HG02642 (cell line): ENCODE measurements at regions not wholly inside any gene's neighbourhood (a gene's known extent, or its start where the extent isn't known, plus 50 kb on each side); places are given as distances from the start of the nearest gene placed in this dataset.
A peak's percentile ranks its signal among the peaks of the same experiment; 100 is the strongest.
"Not testable (repeated sequence)": the region's sequence is repeated elsewhere in the genome, so short reads cannot be mapped to it uniquely, and the experiment has no call there.

ENCODE experiments used
- ATAC-seq: cut with Tn5 transposase; IDR thresholded peaks from one replicate; pipeline ENCODE4 v1.9.1; 2021; ENCODE audit warnings: mild to moderate bottlenecking; ENCODE audit not compliant: unreplicated experiment, poor library complexity

DNA sequence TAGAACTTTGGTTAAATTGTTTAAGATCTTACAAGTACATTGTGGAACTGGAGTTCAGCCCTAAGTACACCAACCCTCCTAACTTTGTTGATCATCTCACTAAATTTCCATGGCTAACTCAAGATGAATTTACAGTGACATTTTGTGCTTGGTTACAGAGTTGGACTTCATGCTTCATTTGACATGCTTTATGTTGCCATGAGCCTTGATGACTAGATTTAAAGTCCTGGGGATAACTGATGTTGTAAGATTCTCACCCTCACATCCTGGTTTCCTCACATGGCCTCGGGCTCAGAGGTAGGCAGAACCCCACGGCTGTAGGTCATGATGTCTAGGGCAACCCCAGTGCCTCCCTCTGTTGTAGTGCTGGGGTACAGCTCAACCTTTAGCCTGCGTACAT lies 397.2 kb upstream of the IGFBP3 start:
- no peak for ATAC-seq

DNA sequence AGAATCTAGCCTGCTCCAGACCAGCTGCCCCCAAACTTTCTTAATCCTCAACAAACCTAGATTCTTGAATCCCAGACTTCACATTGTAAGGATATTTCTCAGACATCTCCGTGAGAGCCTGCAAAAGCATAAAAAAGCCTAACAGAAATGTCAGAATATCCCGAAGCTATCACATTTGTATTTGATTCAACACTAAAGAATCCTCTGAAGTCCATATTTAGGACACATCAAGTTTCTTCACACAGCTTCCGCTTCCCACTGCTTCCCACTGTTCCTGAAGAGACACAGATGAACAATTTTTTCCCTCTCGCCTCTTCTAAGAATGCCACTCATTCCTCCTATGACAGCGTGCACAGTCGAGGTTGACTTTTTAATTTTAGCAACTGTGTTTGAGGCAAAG lies 396.2 kb upstream of the IGFBP3 start:
- ATAC-seq, result no peak

DNA sequence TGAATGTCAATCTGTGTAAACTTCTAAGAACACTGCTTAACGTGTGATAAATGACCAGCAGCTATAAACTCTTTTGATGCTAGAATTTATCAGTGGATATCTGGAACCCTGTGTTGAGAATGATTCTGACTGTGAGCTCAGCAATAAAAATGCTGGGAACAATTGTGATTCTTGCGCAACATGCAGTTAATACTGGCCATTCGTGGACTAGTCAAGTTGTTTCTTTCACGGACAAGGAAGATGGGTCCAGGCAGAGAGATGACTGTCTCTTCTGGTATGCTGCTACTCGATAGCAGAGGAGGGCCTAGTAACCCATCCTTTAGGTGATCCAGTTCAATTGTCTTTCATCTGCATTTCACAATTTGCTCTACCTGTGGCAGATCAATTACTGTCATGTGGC lies 394.8 kb upstream of the IGFBP3 start:
- no peak for ATAC-seq

DNA sequence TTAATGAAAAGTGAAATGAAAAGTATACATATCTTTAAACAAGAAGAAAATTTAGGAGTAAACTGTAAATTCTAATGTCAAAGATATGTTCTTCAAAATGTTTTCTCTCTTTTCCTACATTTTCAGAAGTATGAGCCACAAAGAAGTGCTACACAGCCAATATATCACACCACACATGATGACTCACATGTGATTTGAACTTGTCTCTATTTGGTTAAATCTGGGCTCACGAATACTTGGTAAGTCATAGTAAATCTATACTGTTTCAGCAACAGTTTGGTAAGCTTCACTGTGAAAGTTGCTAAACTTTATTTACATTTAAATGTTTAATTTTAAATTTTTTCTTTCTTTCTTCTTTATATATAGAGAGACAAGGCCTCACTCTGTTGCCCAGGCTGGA lies 380.6 kb upstream of the IGFBP3 start:
- no peak for ATAC-seq

DNA sequence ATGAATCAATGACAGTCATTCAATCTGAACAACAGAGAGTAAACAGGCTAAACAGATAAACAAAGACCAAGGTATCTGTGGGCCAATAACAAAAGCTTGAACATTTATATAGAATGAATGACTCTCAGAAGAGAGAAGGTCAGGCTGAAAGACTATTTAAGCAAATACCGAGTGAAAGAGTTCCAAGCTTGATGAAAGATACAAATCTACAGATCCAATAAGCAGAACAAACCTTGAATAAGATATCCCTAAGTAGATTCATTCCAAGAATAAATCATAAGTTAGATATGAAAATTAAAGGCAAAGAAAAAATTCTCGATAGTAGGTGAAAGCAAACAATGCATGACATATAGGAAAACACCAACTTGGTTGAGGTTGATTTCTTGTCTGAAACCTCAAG lies 376.4 kb upstream of the IGFBP3 start:
- ATAC-seq, result no peak

DNA sequence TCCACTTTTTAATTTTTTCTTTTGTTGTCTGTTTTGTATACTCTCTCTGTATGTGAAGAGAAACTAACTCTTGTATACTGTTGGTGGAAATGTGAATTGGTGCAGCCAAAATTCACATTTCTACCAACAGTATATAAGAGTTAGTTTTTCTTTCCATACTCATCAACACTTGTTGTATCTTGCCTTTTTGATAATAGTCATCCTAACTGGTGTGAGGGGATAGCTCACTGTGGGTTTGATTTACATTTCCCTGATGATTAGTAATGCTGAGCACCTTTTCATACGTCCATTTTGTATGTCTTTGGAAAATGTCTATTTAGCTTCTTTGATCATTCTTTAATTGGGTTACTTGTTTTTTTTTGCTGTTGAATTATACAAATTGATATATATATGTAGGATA lies 375.5 kb upstream of the IGFBP3 start:
- no peak for ATAC-seq

DNA sequence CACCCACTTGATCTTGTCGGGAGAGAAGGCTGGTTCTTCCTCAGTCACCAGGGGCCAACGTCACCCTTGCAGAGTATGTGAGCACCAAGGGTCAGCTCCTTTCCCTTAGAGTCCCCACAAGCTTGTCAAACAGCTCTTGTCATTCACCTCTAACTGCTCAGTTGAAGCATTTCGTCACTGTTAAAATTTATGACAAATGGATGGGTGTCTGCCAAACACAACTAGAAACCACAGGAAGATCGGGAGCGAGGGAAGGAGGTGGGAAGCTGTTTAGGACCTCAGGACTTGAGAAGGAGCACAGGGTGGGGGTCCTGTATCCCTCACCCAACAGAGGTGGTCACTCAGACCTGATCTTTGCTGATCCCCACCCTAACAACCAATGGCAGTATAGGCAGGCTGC lies 373.3 kb upstream of the IGFBP3 start:
- no peak for ATAC-seq

DNA sequence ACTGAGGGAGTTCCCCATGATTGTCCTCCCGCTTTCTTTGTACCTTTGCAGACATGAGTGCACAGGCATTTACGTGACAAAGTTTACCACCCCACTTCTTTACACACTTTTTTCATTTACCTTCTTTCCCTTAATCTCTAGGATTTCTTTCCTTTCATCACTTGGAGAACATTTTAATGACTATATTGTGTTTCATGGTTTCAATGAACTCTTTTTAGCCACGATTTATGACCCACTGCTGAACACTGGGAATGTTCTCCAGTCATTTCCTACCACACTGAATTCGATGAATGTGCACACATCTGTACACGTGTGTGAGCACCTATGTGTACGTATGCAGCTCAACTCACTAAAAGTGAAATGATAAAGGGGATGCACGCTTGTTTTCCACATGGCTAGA lies 371.7 kb upstream of the IGFBP3 start:
- no peak for ATAC-seq

DNA sequence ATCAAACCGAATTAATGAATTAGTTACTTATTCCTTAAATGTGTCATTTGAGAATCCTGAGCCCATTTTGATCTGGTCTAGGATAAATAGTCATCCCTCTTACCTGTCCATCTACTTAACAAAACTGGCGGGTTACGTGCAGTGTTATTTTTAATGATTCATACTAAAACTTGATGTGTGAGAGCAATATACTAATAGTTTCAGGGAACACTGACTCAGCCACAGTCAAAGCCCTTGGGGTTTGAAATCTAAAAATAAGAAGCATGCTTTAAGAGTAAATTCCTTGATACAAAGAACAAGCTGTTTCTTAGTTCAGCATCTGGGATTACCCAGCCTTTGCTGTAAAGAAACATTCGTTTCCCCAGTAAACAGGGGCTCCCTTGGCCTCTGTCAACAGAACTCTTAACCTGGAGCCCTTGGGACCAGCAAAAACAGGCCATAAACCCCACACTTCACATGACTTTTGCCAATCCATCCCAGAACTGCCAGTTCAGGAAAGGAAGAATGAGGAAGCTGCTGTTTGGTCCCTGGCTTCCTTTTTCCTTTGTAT lies 370.6 kb upstream of the IGFBP3 start:
- no peak for ATAC-seq

DNA sequence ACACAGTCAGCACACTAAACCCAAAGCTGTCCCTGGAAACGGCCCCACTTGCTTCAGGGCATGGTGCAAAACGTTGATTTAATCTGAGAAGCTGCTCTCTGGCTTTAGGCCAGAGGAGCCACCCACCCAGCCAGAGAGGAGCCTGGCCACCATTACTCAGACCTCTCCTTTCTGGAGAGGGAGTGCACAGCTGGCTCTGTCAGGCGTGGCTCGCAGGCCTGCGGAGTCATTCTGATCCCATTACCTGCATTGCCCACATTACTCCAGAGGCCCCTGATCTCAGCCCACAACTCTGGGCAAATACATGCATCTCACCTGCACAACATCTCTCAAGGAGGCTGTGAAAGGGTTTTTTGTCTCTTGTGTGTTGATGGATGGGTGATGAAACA lies 370.0 kb upstream of the IGFBP3 start:
- ATAC-seq, result peak; percentile 68

DNA sequence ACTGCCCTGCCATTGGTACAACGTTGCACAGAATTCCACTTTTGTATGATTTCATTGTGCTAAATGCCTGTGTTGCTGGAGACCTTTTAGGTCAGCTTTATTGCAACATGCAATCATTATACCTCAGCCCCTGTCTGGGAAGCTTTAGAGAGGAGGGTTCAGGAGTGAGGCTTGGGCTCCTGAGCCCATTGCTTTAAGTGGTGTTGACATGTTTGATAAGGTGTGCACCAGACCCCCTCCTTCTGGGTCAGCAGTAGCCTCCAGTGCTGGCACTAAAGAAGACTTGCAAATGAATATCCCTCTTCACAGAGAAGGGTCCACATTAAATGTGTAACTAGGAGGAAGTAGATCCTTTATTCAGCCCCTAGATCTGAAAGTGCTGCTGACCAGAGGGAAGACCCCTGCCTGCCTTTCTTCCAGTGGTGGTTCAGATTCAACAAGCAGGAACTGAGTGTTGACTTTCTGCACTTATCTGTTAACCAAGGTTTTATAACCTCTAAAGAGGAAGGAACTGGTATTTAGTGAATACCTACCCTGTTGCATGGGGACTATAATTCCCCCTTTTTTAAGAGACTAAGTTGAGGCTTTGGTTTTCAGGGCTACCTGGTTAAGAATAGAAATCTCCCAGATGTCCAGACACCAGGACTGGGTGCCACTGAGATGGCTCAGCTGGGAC lies 369.4 kb upstream of the IGFBP3 start:
- peak; percentile 14 for ATAC-seq

DNA sequence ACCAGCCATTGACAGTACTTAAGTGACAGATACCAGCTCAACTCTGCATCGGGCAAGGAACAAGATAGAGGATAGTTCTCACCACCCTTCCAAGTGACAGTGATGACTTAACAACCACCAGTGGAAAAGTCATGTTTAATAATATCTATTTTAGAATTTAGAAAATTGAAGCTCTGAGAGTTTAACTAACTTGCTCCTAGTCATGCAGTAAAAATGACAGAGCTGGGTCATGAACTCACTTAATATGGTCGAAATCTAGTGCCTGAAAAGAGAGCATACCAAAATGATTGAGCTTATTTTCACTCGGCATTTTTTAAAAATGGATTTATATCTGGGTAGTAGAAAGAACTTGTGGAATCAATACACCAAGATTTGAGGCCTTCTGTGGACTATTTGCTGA lies 367.8 kb upstream of the IGFBP3 start:
- no peak for ATAC-seq

DNA sequence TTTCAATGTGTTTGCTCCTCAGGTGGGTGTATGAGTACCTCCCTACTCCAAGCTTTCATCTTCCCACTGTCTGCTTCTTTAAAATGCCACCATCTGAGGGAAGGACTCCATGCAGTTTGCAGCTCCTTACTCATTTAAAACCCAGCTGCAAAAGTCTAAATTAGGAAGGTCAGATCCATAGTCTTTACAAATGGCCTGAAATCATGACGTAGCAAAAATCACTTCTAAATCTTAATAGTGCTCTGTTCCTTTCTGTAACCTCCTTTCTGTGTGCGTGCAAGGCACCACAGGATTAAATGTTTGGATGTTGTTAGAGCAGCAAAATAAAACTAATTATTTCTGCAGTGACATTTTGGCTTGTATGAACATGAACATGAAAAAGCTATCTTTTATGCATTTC lies 366.9 kb upstream of the IGFBP3 start:
- no peak for ATAC-seq

DNA sequence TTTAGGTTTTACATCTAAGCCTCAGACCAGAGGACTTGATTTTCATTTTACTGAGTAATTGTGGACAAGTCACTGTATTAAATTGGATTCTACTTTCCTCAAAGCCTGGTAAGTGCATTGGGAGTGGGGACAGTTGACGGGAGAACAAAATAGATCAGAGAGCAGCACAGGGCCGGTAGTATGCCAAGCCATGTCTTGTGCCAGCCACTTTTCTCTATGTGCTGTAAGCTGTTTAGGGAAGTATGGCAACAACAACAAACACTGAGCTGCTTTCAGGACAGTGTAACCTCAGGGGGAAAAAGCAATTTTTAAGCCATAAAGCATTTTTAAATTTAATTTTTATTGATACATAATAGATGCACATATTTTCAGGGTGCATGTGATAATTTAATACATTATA lies 365.9 kb upstream of the IGFBP3 start:
- ATAC-seq, result no peak

DNA sequence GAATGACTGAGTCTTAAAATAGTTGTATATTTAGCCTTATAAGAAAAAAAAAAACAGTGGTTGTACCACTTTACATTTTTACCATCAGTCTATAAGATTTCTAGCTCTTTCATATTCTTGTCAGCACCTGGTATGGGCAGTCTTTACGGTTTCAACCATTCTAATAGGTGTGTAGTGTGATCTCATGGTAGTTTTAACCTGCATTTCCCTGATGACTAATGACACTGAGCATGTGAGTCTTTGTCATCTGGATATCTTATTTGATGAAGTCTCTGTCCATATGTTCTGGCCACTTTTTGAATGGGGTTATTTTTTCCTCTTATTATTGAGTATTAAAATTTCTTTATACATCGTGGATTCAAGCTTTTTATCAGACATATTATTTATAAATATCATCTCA lies 365.3 kb upstream of the IGFBP3 start:
- ATAC-seq, result no peak

DNA sequence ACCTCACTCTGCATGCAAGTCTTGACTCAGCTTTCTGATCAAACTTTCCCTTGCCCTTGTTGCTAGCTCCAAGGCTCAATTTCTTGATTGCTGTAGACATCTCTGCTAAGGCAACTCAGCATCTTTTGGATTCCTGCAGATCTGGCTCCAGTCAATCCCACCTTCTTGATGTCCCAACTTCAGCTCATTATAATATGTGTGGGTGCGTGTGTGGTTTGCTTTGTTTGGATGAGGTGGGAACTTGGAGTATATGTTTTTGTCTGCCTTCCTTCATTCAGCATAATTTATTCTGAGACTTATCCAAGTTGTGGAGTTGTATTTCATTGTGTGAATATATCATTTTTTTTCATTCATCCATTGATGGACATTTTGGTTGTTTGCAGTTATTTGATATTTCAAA lies 364.8 kb upstream of the IGFBP3 start:
- ATAC-seq, result no peak

DNA sequence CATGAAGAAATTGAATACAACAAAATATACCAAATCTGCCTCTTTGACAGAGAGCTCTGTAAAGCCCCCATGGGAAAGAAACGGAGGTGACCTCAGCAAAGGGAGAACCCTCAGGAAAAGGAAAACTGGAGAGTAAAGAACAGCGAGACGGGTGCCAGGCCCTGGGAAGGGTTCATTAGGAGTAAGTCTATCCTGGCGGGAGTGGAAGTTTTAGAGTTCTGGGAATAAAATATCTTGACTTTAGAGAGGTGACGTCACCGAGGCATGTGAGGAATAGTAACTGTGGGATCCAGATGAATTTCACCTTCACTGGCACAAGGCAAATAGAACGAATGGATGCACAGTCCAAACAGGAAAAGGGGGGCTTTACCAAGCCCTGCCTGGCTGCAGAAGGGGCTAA lies 362.8 kb upstream of the IGFBP3 start:
- no peak for ATAC-seq

DNA sequence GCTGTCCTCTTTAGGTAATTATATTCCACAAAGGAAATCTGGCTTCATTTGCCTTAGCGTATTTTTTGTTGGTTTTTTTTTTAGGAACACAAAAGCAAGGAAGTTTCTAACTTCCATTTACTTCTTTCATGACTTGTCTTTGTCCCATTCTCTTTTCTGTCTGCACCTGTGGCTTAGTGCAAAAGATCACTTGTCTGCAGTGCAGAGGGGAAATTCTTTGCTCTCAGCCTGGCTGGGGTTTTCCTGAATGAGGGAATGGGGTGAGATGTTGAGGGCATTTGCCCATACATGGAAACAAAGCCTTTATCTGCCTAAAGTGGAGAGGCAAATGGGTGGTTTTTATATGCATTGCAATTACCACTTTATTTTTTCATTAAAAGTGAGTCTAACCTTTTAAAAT lies 361.1 kb upstream of the IGFBP3 start:
- ATAC-seq, result no peak

DNA sequence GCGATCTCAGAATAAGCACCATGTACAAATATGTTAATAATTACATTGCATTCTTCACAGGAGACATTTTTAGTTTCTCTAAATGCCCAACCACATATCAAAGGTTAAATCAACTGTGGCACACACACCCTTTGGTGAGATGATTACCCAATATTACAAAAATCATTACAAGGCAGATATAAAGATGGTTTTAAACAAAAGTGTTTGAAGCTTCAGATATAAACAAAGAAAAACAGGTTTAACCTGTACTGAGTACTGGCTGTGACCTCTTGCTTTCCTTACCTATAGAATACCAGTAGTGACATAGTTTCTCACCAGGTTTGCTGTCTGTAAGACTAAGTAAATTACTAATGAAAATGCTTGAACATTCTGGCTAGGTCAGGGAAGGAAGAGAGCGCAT lies 360.0 kb upstream of the IGFBP3 start:
- no peak for ATAC-seq

DNA sequence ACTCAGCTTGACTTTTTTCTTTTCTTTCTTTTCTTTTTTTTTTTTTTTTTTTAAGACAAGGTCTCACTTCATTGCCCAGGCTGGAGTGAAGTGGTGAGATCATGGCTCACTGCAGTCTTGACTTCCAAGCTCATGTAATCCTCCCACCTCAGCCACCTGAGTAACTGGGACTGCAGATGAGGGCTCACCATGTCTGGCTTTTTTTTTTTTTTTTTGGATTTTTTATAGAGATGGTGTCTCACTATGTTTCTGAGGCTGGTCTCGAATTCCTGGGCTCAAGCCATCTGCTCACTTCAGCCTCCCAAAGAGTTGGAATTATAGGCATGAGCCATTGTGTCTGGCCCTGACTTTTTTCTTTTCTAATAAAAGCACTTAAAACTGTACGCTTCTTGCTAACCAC lies 358.2 kb upstream of the IGFBP3 start:
- ATAC-seq, result no peak

DNA sequence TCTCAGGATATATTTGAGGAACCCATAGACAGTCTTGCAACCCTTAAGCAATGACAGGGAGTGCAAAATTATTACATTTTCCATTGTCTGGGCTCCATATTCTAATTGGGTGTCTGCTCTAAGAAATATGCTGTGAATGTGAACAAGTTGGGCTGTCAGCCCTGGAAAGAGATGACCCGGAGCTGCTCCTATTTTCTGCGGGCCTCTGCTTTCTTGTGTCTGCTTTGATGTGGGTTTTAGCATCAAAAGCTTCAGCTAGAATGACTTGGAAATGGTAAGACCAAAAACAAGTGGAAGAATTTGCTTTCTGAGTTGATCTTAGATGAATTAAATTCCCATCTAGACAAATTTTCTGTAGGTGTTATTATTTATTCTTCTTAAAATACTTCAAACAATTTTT lies 343.6 kb upstream of the IGFBP3 start:
- no peak for ATAC-seq

DNA sequence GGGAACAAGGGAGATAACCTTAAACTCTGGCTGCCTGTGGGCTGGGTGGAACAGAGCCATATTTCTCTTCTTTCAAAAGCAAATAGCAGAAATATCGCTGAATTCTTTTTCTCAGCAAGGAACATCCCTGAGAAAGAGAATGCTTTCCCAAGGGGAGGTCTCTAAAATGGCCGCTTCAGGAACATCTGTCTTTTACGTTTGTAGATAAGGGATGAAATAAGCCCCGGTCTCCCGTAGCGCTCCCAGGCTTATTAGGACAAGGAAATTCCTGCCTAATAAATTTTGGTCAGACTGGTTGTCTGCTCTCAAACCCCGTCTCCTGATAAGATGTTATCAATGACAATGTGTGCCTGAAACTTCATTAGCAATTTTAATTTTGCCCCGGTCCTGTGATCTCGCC lies 340.6 kb upstream of the IGFBP3 start:
- not testable (repeated sequence) for ATAC-seq

DNA sequence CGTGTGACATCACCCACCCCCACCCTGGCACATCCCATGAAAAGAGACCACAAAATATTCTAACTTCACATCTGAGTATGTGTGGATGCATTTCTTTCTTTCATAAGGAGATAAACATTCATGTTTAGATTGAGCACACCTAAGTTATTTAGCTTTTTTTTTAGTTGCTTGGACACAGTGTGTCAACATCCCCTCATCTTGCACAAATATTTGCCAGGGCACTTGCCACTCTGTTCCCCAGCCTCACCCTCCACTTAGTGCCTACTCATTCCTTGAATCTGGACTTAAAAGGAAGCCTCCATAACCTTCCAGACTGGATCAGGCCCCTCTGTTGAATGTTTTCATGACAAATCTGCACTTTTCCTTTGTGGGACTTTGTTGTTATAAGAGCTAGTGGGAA lies 338.9 kb upstream of the IGFBP3 start:
- ATAC-seq, result no peak
